Heart left ventricle (tissue), 13 donors: ENCODE measurements at regions not wholly inside any gene's neighbourhood (a gene's known extent, or its start where the extent isn't known, plus 50 kb on each side); places are given as distances from the start of the nearest gene placed in this dataset.
A peak's percentile ranks its signal among the peaks of the same experiment; 100 is the strongest.
"Not testable (repeated sequence)": the region's sequence is repeated elsewhere in the genome, so short reads cannot be mapped to it uniquely, and the experiment has no call there.

ENCODE experiments used
- CTCF ChIP-seq, 12 donors: fragments of 200-600 bp; sonication (generic) in 4 of 12; IDR thresholded peaks; one replicate each; pipeline versions ENCODE4 v1.5.0 to v1.8.0; 2018 to 2022; ENCODE audit warnings: antibody characterized with exemption in 12 of 12, mild to moderate bottlenecking in 5 of 12
- POLR2A ChIP-seq, 2 donors: fragments of 450-650 bp; IDR thresholded peaks; one replicate each; pipeline ENCODE4 v1.6.1; 2017; ENCODE audit warnings: antibody characterized with exemption in 2 of 2, mild to moderate bottlenecking in 2 of 2, moderate library complexity in 2 of 2
- donor health status: ischemic (EF 13 %, LVEDD 7.1; RV severe dilation, severe dysfunction).
- donor health status: DM: no; HTN: yes; CAD: no.
- donor health status: DM: no; HTN: no; CAD: no.
- donor health status: ischemic (EF 25% LVEDD 6.9; RV normal size, moderate dysfunction).
- donor health status: ischemic (EF 25% LVEDD 5.7; RV mildly dilated, moderate dysfunction).
- donor health status: ischemic (EF 35%, LVEDD 5.7; RV mildly dilated, moderate dysfunction).
- donor health status: nonischemic (EF 11% LVEDD 7.7; RV severe dilation, severe dysfunction).
- donor health status: DM: yes; HTN: yes; CAD: no.
- donor health status: PGD.
- donor health status: ischemic (EF 29% LVEDD 5.4; RV normal size, mild dysfunction).
- donor health status: nonischemic (EF 23%, LVEDD 6.1; RV moderate dilation, normal function).

- TF ChIP-seq POLR2A (IDR thresholded peaks at IDR 0.05): not testable (repeated sequence)
- TF ChIP-seq CTCF (IDR thresholded peaks at IDR 0.05): peak in 11 of 12 donors; percentile 28 to 59 (median 40)
These were observed 271.8 kb downstream of the ZNF37A start for GRCh38 chr10:38365917-38366316.
